Activated CD8-positive, alpha-beta memory T cell treated with anti-CD3 and anti-CD28 coated beads, Interleukin-2, amount 50 U/mL, for 1 hour (primary cell): ENCODE measurements at regions not wholly inside any gene's neighbourhood (a gene's known extent, or its start where the extent isn't known, plus 50 kb on each side); places are given as distances from the start of the nearest gene placed in this dataset.
"Not testable (repeated sequence)": the region's sequence is repeated elsewhere in the genome, so short reads cannot be mapped to it uniquely, and the experiment has no call there.

ENCODE experiments used
- DNase-seq: peaks from one replicate; pipeline ENCODE4 v3.0.0-alpha.2; 2020; ENCODE audit errors: extremely low read depth

DNA sequence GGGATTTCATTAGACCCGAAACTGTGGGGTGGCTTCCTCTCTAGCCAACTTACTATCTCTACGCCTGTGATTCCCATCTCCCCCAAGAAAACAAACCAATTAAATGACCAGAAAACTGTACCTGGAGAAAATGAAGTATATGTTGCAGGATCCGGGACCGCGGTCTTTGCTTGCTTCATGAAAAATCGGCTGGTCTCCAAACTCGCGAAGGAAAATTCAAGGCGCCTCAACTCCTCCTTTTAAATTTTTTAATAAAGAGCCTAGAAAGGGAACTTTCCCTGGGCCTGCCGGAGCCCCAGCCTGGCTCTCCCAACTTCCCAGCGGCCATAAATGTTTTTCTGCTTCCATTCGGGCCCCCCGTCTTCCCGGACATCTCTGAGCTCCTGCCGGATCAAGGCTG is 110.8 kb upstream of the FOXD4L5 start:
- not testable (repeated sequence) for DNase-seq

DNA sequence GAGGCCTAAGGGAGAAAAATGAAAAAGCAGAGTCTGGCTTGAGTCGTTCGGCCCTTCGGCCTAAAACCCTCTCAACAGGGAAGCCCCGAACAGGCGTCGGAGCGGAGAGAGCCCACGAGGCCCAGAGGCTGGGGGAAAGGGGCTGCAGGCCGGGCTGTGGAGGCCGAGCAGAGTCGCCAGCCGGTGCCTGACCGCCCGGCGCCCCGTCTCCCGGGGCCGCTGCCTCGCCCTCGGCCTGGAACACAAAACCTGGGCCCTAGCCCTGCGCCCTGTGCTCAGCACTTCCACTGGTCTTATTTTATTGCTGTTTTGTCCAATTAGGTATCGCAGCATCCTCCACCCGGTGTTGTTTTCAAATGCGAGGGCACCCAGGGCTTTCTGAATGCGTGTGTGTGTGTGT is 110.1 kb upstream of the FOXD4L5 start:
- DNase-seq, result not testable (repeated sequence)

DNA sequence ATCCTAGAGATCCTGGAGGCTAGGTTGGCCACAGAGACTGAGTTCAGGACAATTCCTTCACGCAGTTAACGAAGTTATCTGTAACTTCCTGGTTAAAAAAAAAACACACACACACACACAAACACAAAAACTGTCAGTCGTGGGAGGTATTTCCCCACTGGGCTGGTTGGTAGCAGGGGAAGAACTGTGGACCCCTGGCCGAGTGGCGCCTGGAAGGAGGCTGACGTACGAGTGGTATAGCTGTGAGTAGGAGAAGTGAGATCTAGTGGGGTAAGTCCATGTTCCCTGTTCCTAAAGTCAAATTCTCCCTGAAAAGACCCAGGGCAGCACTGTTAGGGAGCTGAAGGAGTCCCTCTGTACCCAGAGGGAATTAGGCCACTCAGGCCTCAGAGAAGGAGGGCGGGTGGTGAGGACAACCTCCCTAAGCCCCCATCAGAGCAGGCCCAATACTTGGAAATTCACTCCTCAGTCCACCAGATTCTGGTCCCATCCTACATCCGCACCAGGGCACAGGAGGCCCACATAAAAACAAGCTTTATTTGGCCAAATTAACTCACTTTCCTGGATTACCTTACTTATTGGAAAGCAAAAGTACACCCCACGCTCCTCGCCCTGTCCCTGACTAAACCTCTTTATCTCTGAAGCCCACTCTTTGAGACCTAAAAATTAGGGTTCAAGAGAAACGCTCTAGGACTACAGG is 108.3 kb upstream of the FOXD4L5 start:
- not testable (repeated sequence) for DNase-seq

DNA sequence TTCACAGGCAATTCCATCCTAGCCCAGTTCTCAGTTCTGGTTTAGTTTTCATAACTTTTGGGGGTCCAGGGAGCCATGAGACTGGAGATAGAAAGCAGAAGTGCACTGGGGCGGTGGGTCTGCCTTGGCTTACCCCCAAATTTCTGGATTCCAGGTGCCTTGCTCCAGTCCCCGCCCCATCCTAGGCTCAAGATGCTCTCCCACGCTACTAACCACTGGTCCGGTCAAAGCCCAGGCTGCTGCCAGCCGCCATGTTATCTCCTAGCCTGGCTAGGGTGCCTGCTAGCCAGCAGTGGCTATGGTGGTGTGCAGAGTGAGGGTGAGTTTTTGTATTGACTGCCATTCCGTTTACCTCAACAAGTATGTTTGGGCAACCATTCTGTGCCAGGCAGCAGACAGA is 107.6 kb upstream of the FOXD4L5 start:
- not testable (repeated sequence) for DNase-seq

DNA sequence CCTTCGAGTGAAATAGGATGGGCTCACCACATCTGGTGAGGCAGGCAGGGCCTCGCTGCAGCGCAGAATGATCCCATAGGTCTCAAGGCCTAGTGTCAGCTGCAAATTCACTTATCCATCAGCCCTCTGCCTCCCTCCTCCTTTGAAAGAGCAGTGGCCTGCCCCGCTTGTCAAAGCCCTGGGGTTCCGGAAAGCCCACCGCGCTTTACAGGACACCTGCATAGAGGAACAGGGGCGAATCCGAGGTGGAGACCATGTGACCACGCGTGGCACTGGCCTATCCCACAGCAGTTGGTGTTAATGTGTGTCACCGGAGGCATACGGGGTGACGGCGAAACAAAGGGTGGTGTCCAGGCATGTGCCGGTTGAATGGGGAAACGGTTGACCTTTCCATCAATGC is 104.7 kb upstream of the FOXD4L5 start:
- not testable (repeated sequence) for DNase-seq

DNA sequence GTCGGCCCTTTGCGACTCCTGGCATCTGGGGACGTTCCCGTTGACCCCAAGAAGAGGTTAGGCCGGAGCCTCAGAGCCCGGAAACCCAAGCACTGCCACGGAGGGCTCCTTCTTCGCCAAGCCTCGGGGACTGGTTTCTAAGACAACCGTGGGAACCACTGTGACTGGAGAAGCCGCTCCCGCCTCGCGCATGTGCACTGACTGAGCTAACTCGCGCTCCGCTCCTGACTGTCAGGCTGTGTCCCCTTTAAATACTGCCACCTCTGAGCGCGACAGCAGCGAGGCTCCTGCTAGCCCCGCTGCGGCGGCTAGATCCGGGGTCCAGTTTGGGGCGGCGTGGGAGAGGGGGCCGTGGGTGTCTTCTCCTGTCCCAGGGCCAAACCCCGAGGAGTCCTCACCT is 104.2 kb upstream of the FOXD4L5 start:
- DNase-seq, result not testable (repeated sequence)

DNA sequence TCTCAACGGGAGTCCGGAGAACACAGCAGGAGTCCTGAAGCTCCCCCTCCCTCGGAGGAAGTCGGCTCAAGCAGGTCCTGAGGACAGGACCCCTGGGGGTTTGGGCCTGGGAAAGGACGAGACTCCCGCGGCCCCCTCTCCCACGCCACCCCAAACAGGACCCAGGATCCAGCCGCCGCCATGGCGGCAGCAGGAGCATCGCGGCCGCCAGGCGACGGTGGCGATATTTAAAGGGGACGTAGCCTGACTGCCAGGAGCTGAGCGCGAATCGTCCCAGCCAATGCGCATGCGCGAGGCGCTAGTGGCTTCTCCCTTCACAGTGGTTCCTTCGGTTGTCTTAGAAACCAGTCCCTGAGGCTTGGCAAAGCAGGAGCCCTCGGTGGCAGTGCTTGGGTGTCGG is 101.7 kb upstream of the FOXD4L5 start:
- DNase-seq, result peak; percentile 47

DNA sequence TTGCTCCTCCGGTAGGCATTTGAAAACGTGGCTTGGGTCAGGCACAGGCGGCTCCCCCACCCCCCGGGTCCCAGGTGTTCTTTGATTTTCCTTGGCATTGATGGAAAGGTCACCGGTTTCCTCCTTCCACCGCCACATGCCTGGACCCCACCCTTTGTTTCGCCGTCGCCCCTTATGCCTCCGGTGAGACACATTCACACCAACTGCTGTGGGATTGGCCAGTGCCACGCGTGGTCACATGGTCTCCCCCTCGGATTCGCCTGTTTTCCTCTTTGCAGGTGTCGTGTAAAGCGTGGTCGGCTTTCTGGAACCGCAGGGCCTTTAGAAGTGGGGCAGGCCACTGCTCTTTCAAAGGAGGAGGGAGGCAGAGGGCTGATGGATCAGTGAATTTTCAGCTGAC is 101.2 kb upstream of the FOXD4L5 start:
- not testable (repeated sequence) for DNase-seq

DNA sequence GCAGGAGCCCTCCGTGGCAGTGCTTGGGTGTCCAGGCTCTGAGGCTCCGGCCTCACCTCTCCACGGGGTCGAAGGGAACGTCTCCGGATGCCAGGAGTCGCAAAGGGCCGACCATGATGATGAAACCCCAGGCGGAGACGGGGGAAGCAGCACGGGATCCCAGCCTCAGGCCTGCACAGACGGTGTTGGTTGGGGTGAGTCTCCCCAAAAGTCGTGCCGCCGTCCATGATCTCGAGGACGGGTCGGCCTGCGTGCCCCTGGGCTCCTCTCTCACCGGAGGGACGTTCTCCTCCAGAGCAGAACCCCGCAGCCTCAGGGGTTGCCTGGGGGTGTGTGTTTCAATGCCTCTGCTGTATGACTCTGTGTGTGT is 100.6 kb upstream of the FOXD4L5 start:
- not testable (repeated sequence) for DNase-seq

DNA sequence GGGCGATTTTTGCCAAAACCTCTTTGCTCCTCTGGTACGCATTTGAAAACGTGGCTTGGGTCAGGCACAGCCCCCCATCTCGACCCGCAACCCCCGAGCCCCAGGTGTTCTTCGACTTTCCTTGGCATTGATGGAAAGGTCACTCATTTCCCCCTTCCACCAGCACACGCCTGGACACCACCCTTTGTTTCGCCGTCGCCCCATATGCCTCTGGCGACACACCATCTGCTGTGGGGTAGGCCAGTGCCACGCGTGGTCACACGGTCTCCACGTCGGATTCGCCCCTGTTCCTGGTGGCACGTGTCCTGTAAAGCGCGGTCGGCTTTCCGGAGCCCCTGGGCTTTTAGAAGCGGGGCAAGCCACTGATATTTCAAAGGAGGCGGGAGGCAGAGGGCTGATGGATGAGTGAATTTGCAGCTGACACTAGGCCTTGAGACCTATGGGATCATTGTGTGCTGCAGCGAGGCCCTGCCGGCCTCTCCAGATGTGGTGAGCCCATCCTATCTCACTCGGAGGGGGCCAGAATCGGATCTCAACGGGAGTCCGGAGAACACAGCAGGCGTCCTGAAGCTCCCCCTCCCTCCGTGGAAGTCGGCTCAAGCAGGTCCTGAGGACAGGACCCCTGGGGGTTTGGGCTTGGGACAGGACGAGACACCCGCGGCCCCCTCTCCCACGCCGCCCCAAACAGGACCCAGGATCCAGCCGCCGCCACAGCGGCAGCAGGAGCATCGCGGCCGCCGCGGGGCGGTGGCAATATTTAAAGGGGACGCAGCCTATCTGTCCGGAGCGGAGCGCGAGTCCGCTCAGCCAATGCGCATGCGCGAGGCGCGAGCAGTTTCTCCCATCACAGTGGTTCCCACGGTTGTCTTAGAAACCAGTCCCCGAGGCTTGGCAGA is 100.0 kb upstream of the FOXD4L5 start:
- DNase-seq, result not testable (repeated sequence)

DNA sequence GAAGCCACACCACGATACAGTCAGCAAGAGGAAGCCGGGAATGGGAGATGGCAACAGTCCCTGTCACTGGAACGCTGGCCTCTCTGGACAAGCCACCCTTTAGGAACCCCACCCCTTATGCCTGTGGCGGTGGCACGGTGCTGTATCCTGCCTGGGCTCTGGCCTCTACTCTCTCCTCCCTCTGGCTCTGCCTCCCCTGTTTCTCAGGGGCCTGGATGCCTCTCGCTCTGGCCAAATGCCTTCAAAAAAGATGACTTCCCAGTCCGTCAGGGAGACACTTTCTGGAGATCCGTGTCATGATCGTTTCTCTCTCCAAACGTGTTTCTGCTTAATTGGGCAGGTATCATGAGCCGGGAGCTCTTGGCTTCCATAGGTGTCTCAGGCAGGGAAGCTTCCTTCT is 99.1 kb upstream of the FOXD4L5 start:
- not testable (repeated sequence) for DNase-seq

DNA sequence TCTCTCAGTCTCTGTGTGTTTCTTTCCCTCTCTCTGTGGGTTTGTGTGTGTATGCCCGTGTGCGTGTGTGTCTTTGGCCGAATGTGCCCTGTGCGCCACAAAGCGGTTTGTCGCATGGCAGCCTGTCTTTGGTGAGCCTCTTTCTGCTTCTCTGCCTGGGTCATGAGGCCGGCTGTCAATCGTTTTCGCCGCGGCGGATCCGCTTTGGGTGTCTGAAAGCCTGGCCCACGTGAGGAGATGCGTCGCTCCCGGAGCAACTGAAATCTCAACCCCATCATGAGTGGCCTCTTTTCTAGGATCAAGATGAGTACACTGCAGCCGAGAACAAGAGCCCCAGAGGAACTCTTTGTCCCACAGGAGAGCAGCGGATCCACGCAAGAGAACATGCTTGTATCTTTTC is 98.6 kb upstream of the FOXD4L5 start:
- DNase-seq, result not testable (repeated sequence)

DNA sequence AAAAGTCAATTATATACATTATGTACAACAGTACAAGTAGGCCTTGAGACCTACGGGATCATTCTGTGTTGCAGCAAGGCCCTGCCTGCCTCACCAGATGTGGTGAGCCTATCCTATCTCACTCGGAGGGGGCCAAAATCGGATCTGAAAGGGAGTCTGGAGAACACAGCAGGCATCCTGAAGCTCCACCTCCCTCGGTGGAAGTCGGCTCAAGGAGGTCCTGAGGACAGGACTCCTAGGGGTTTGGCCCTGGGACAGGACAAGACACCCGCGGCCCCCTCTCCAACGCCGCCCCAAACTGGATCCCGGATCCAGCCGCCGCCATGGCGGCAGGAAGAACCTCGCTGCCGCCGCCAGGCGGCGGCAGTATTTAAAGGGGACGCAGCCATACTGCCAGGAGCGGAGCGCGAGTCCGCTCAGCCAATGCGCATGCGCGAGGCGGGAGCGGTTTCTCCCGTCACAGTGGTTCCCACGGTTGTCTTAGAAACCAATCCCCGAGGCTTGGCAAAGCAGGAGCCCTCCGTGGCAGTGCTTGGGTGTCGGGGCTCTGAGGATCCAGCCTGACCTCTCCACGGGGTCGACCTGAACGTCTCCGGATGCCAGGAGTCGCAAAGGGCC is 97.8 kb upstream of the FOXD4L5 start:
- DNase-seq, result not testable (repeated sequence)
